ENCODE measurements at regions not wholly inside any gene's neighbourhood (a gene's known extent, or its start where the extent isn't known, plus 50 kb on each side); places are given as distances from the start of the nearest gene placed in this dataset.

GRCh38 chr2:78407960-78408794 is 617.3 kb upstream of the REG3G start:
- in situ Hi-C loops (cut with MboI; ENCODE audit: low sequenced_read_pairs, unreplicated experiment): no loop called here
- no peak for DNase-seq (ENCODE audit: low spot score)
- TF ChIP-seq CTCF (IDR thresholded peaks at IDR 0.05; ENCODE audit: borderline replicate concordance, control extremely low read depth, extremely low read depth, insufficient read depth, missing control alignments): no peak

- DNase-seq (ENCODE audit: low spot score): no peak
- in situ Hi-C loops (cut with MboI; ENCODE audit: low sequenced_read_pairs, unreplicated experiment): no loop called here
Observed at GRCh38 chr2:78408795-78409118, 616.7 kb upstream of the REG3G start.

GRCh38 chr2:78411303-78411702 is 614.2 kb upstream of the REG3G start:
- in situ Hi-C loops (cut with MboI; ENCODE audit: low sequenced_read_pairs, unreplicated experiment): no loop called here
- no peak for DNase-seq (ENCODE audit: low spot score)
- no peak for TF ChIP-seq CTCF (IDR thresholded peaks at IDR 0.05; ENCODE audit: borderline replicate concordance, control extremely low read depth, extremely low read depth, insufficient read depth, missing control alignments)

More at GRCh38 chr2:78408795-78409118, 616.7 kb upstream of the REG3G start:
- TF ChIP-seq CTCF (IDR thresholded peaks at IDR 0.05; ENCODE audit: borderline replicate concordance, control extremely low read depth, extremely low read depth, insufficient read depth, missing control alignments): no peak

- no peak for DNase-seq (ENCODE audit: low spot score)
- in situ Hi-C loops (cut with MboI; ENCODE audit: low sequenced_read_pairs, unreplicated experiment): no loop called here
- no peak for TF ChIP-seq CTCF (IDR thresholded peaks at IDR 0.05; ENCODE audit: borderline replicate concordance, control extremely low read depth, extremely low read depth, insufficient read depth, missing control alignments)
Observed at GRCh38 chr2:78416625-78417300, 608.7 kb upstream of the REG3G start.

- DNase-seq (ENCODE audit: low spot score): no peak
Observed at GRCh38 chr2:78417355-78417754, 608.1 kb upstream of the REG3G start.

GRCh38 chr2:78418021-78418420 is 607.5 kb upstream of the REG3G start:
- no peak for DNase-seq (ENCODE audit: low spot score)
- TF ChIP-seq CTCF (IDR thresholded peaks at IDR 0.05; ENCODE audit: borderline replicate concordance, control extremely low read depth, extremely low read depth, insufficient read depth, missing control alignments): no peak
- in situ Hi-C loops (cut with MboI; ENCODE audit: low sequenced_read_pairs, unreplicated experiment): no loop called here

More at GRCh38 chr2:78417355-78417754, 608.1 kb upstream of the REG3G start:
- no peak for TF ChIP-seq CTCF (IDR thresholded peaks at IDR 0.05; ENCODE audit: borderline replicate concordance, control extremely low read depth, extremely low read depth, insufficient read depth, missing control alignments)
- in situ Hi-C loops (cut with MboI; ENCODE audit: low sequenced_read_pairs, unreplicated experiment): no loop called here

All from GM13976 (cell line).